GM18505 (cell line): ENCODE measurements at regions not wholly inside any gene's neighbourhood (a gene's known extent, or its start where the extent isn't known, plus 50 kb on each side); places are given as distances from the start of the nearest gene placed in this dataset.

ENCODE experiments used
- ATAC-seq: cut with Tn5 transposase; IDR thresholded peaks from one replicate; pipeline ENCODE4 v1.9.1; 2021; ENCODE audit not compliant: unreplicated experiment
- POLR2A ChIP-seq: IDR thresholded peaks from 4 replicates; pipeline ENCODE4 v1.6.1; 2011; ENCODE audit warnings: borderline replicate concordance; ENCODE audit not compliant: insufficient read depth, insufficient read length; ENCODE audit errors: extremely low read depth

DNA sequence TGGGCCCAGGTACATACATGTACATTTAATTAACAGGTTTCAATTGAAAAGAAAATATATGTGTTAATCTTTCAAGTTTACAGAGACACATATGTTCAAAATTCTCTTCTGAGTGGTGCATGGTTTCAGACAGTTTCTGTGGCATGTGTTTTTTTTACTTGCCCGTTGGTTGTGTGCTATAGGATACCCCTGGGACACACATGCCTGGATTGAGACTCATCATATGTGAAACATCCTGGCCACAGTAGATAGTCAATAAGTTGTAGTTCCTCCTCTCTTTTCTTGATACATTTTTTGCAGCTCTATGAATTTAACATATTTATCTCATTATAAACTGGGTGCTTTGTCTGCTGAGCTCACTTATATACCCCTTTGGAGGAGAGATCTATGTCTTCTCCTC lies 207.8 kb upstream of the CTBP2 start:
- TF ChIP-seq POLR2A = no peak
- ATAC-seq = no peak

DNA sequence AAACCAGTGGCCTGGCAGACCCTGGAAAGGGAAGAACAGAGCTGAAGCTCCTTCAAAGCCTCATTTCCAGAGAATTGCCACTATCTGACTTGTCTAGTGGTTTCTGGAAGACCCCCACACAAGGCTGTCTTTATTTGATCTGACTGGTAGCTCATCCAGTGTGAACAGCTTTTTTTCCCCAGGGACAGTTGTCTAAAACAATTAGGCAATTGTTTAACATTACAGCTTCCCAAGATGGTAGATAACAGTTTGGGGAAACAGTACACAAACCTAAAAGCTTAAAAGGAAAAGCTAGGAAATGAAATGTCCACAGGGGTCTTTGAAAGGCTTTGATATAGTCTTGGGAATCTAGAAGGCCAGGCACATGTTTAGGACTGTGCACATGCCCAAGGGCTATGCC lies 203.4 kb upstream of the CTBP2 start:
- TF ChIP-seq POLR2A = no peak
- no peak for ATAC-seq

DNA sequence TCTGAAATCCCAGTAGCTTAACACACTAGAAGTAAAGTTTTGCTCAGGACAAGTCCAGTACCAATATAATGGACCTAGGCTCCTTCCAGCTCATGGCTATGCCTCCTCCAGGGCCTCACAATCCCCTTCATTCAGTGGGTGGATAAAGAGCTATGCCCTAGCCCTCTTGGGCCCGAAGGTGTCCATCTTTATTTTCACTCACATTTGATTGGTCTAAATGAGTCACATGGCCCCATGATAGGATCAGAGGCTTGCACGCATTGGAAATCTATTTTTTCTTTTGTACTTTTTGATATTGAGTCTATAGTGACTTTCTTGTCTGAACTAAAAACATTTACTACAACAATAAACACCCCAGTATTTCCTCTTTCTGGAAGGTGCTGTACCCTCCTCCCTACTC lies 202.6 kb upstream of the CTBP2 start:
- ATAC-seq = no peak
- no peak for TF ChIP-seq POLR2A

DNA sequence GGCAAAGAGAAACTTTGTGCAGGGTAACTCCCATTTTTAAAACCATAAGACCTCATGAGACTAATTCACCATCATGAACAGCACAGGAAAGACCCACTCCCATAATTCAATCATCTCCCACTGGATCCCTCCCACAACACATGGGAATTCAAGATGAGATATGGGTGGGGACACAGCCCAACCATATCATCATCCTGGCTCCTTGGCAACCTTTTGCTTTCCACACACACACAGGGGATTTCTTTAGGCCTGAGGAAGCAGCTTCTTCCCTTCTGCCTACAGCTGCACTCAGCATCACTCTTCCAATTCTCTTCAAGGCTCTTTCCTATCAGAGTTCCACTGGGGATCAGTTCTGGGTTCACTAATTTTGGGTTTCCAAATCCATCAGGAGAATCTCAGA lies 199.0 kb upstream of the CTBP2 start:
- ATAC-seq = no peak
- TF ChIP-seq POLR2A = no peak

DNA sequence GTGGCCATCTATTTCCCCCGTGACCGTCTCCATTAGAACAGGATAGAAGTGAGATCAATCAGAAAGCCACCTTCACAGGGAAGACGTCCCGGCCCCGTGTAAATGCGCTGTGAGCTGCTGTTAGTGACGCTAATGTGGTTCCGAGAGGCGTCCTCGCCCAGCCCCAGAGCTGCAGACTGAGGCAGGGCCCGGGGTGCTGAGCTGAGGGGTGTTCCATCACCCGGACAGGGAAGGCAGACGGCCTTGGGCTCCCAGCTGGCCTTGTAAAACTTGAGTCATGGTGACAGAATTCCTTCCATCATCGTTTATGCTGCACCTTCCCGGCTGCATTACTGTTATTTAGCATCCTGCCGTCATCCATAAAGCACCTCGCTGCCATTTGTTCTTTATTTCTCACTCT lies 195.3 kb upstream of the CTBP2 start:
- TF ChIP-seq POLR2A = no peak
- no peak for ATAC-seq

DNA sequence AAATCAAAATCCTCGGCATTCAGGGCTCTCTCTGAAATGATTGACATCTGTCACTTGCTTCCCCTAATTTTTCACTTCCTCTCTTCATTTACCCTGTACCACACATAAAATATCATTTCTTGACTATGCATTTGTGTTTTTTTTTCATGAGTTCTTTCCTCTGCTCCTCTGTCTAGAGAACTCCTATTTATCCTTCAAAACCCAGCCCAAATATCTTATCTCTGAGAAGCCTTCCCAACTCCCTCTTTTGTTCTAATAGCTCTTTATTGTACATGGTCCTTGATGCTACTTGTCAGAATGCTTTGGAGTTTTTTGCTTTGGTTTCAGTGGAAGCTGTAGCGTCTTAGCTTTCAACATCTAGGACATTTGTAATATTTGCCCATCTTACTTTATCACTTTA lies 190.2 kb upstream of the CTBP2 start:
- ATAC-seq = no peak

DNA sequence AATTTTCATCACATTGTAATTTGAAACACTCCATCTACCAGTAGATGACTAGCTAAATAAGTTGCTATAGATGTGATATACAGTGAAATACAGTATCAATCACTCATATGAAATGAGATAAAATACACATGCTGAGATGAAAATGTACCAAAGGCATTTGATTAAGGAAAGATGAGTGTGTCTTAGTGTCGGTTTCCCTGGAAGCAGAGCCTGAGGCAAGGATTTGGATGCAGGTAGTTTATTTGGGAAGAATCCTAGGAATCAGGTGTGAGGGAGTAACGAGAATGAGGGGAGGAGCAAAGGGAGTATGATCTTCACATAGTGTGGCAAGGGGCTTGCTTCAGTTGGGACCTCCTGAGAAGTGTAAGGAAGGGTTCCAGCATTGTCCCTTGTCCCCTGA lies 188.2 kb upstream of the CTBP2 start:
- no peak for TF ChIP-seq POLR2A

More for the DNA sequence above, 190.2 kb upstream of the CTBP2 start:
- TF ChIP-seq POLR2A = no peak

DNA sequence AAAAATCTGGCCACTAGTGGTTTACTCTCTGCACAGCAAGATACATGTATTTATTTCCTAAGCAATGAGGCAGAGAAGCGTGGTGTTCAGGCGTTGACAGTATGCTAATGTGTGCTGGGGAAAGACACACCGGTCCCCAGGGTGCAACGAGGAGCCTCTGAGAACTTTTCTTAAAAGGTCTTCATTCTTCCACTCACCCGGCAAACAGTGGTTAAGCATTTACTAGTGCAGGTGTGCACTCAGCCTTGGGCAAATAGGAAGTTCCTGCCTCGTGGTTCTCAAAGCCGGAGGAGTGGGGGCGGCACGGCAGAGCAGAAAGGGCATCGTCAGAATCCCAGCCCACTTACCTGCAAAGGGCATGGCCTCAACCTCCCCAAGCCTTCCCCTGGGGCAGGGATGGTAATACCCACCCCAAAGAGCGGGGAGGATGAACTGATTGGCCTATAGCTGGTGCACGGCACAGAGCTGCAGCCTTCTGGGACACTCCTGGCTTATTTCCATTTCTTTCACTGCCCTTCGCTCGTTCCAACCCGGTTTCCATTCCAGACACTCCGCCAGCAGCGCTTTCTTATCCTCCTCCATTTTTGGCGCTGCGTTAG lies 184.3 kb upstream of the CTBP2 start:
- ATAC-seq = peak; percentile 87
- no peak for TF ChIP-seq POLR2A

More for the DNA sequence above, 188.2 kb upstream of the CTBP2 start:
- ATAC-seq = no peak

DNA sequence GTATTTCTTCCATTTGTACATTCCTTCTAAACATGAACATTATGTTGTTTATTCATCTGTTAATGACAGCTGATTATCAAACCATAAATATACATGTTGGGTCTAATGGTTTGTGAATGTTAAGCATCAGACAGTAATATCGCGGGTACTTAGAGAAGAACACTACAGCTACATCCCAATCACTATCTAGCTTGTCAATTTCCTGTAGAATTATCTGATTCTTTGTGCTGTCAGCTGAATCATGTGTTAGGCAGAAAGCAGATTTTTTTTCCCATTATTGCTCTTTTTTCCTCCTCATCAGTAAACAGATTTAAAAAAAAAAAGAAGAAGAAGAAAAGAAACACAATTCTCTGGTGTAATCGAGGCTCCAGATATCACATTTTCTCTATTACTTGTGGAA lies 183.6 kb upstream of the CTBP2 start:
- ATAC-seq = no peak
- no peak for TF ChIP-seq POLR2A

DNA sequence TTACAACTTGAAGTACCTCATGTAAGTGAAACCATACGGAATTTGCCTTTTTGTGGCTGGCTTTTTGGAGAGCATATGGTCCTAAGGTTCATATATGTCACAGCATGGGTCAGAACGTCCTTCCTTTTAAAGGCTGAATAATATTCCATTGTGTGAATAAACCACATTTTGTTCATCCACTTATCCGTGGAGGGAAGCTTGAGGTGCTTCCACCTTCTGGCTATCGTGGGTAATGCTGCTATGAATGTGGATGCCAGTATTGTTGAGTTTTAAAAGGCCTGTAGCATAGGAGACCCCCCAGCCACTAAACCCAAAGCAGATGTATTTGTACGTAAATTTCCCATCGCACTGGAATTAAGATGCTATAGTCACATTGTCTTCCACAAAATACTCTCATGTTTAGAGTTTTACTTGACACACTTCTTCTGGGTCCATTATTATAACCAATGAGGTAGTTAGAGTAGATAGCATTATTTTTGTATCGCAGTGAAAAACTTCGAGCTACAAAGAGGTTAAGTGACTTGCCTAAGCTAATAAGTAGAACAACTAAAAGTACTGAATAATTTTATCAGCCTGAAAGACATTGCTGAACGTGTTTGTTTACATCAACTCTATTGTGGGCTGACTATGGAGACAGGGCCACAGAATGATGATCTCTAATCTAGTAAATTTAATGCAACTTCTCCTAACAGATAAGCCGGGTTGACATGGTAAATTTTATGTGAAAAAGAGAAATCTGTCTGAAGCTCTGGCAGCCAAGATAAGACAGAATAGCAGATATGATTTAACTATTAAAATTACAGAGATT lies 183.0 kb upstream of the CTBP2 start:
- no peak for TF ChIP-seq POLR2A
- ATAC-seq = no peak

DNA sequence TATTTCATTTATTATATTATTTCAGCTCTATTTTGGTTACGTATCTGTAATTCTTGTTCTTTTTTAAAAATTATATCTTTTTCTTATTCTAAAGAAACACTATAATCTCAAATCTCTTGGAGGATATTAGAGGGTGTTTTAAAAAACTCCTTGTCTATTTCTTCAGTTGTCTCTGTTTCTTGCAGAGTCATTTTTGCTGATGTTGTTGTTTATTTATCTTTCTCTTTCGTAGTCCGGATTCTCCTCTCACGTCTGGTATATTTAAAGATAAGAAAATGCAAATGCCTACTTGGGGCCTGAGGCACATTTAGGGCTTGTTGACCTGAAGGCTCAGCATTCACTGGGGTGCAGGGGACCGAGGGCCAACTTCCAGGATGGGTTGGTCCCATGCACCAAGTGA lies 181.2 kb upstream of the CTBP2 start:
- no peak for ATAC-seq
- no peak for TF ChIP-seq POLR2A

DNA sequence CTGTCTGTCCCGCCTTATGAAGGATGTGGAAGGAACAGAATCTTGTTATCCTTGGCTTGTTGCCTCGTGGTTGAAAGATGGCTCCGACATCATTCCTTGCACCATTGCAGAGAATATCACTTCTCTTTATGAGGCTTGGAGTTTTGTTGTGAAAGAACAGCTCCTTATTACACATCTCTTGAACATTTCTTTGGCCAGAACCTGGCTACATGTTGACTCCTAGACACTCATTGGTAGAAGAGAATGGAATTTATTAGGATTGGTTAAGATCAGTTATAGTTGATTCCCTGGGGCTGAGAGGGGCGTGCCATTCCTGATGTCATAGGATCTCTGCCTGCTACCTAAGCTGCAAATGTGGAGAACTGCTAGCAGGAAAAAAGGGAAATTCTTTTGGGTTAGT lies 180.5 kb upstream of the CTBP2 start:
- ATAC-seq = no peak
- TF ChIP-seq POLR2A = no peak

DNA sequence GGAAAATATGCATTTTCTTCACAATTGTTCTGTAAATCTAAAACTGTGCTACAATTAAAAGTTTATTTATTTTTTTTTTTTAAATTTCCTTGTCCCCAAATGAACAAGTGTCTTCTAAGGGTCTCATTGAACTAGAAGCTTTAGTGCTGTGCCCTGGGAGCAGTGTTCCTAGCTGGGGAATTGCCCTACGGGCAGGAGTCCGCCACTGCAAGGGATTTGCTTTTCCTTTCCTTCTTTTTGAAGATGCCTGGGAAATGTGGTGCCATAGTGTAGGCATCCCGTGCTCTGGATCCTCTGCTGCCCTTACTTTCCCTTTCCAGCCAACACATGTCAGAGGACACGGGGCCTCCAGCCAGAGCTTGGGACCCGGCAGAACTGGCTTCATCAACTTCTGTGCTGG lies 177.1 kb upstream of the CTBP2 start:
- ATAC-seq = no peak
- TF ChIP-seq POLR2A = no peak

DNA sequence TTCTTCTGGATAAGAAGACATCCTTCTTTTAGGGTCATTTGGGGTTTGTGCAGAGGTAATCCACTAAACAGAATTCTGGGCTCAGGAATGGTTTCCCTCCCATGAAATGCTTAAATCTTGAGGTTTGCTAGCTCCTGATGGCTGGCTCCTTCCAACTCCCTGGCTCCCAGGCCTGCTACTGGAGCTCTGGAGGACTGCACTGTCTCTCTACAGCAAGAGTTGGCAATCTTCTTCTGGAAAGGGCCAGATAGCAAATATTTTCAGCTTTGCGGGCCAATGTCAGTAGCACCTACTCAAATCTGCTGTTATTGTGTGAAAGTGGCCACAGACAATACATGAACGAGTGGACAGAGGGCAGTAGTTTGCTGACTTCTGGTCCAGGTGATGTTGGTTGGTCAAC lies 174.2 kb upstream of the CTBP2 start:
- TF ChIP-seq POLR2A = no peak
- ATAC-seq = no peak
